ENCODE measurements at regions not wholly inside any gene's neighbourhood (a gene's known extent, or its start where the extent isn't known, plus 50 kb on each side); places are given as distances from the start of the nearest gene placed in this dataset.

DNA sequence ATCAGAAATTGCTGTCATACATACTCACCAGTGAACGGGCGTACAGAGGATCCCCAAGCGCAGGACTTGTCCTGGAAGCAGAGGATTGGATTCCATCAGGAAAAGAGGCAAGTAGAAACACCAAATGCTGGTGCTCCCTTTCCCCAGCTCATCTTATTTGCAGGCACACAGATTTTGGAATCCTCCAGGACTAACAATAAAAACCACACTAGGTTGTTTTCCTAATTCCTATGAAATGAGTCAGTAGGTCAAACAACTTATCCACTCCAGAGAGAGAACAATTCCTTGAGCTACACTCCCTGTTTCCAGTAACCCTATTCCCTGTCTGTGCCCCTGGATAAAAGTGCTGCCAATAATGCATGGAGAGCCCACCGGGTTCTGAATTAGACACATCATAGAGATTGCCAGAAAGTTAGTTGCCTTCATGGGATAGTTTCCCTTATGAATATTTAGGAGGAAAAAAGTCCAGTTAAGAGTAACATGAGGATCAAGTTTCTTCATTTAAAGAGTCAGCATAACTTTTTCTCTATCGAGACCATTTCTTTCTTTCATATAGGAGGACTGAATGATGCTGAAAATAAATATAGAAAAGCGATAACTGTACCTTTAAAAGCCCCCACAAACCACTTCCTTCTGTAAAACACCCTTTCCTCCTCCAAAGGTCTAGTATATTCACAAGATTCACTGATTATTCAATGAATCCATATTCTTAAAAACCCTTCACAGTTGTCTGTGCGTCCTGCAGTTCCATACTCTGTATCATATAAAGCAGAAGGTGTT, 178.3 kb upstream of the KLF14 start:
- dilution Hi-C loops (cut with MboI; ENCODE audit: extremely low pct_ligation_motif_present, low sequenced_read_pairs) = no loop called here
- no peaks in the 10 kb centered on the region for H3K9me3 ChIP-seq (replicated peaks; ENCODE audit: control insufficient read depth, insufficient read depth, low read length)
- CTCF ChIA-PET = interaction anchor here (1.3 to 13.7 kb wide), 9 partner anchors 10 to 128 kb away, joined by 3 to 160 read pairs (median 7); no protein-coding TSS in a partner anchor
- no peaks in the 10 kb centered on the region for H3K27me3 ChIP-seq (ENCODE audit: control insufficient read depth in 2 of 2, insufficient read depth in 2 of 2, low read length in 2 of 2)
- TF ChIP-seq, protein P1, sequence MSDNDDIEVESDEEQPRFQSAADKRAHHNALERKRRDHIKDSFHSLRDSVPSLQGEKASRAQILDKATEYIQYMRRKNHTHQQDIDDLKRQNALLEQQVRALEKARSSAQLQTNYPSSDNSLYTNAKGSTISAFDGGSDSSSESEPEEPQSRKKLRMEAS (IDR thresholded peaks at IDR 0.05; ENCODE audit: insufficient read depth, insufficient read length) = no peak
- TF ChIP-seq POLR2AphosphoS5 (IDR thresholded peaks at IDR 0.05; ENCODE audit: insufficient read depth, low read depth, low read length) (peak; percentile 78), JUN (IDR thresholded peaks at IDR 0.05; ENCODE audit: borderline replicate concordance, insufficient read depth, insufficient read length, low read depth) (peak; percentile 74), POLR2A (IDR thresholded peaks at IDR 0.05; ENCODE audit: low read depth, low read length) (peak; percentile 85), GATA2 (IDR thresholded peaks at IDR 0.05; ENCODE audit: insufficient read depth, insufficient read length, low read depth, low read length) (no peak), FOS (IDR thresholded peaks at IDR 0.05; ENCODE audit: borderline replicate concordance, insufficient read depth, low read length) (peak; percentile 79)
- TF ChIP-seq, protein P2, sequence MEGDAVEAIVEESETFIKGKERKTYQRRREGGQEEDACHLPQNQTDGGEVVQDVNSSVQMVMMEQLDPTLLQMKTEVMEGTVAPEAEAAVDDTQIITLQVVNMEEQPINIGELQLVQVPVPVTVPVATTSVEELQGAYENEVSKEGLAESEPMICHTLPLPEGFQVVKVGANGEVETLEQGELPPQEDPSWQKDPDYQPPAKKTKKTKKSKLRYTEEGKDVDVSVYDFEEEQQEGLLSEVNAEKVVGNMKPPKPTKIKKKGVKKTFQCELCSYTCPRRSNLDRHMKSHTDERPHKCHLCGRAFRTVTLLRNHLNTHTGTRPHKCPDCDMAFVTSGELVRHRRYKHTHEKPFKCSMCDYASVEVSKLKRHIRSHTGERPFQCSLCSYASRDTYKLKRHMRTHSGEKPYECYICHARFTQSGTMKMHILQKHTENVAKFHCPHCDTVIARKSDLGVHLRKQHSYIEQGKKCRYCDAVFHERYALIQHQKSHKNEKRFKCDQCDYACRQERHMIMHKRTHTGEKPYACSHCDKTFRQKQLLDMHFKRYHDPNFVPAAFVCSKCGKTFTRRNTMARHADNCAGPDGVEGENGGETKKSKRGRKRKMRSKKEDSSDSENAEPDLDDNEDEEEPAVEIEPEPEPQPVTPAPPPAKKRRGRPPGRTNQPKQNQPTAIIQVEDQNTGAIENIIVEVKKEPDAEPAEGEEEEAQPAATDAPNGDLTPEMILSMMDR (IDR thresholded peaks at IDR 0.05; ENCODE audit: extremely low read depth in 1 of 2, insufficient read depth in 1 of 2, low read depth in 1 of 2, low read length in 2 of 2) = no peak
- H3K79me2 ChIP-seq (ENCODE audit: control insufficient read depth, insufficient read depth, low read length) = peaks cover 81% of the 10 kb centered on the region
- H3K27ac ChIP-seq (ENCODE audit: insufficient read depth, low read depth, low read length) = peak overlapping the region; percentile 100
- TSS peak; percentile 0 for BruUV-seq (replicated peaks)
- no peaks in the 10 kb centered on the region for H4K20me1 ChIP-seq (replicated peaks; ENCODE audit: control insufficient read depth, extremely low read depth, insufficient read depth, low read length)
- peak overlapping the region; percentile 51 to 99 (median 88) for H3K4me3 ChIP-seq (replicated peaks in 1 of 3; ENCODE audit: insufficient read depth in 1 of 3, low read depth in 1 of 3, low read length in 3 of 3)
- POLR2A ChIA-PET = interaction anchor here (0.6 to 4.3 kb wide), 7 partner anchors 8 to 48 kb away, joined by 4 to 33 read pairs (median 6); no protein-coding TSS in a partner anchor
- intact Hi-C loops (cut with micrococcal nuclease) = loop anchor here (5.0 kb wide), 1 partner anchor 195 kb away; no protein-coding TSS in a partner anchor
- no peaks in the 10 kb centered on the region for H3K9me1 ChIP-seq (replicated peaks; ENCODE audit: control insufficient read depth, extremely low read depth, insufficient read depth, low read length)
- peaks cover 55% of the 10 kb centered on the region for H3K4me1 ChIP-seq (ENCODE audit: control insufficient read depth, extremely low read depth, insufficient read depth, low read length)
- H3K4me2 ChIP-seq (ENCODE audit: insufficient read depth, low read length) = peak overlapping the region; percentile 97
- H3K9ac ChIP-seq (replicated peaks; ENCODE audit: extremely low read depth, insufficient read depth, low read length) = peak overlapping the region; percentile 100
- no peak overlapping the region for H2AFZ ChIP-seq (ENCODE audit: low read depth, low read length)
- peak; percentile 81 for DNase-seq (ENCODE audit: low read depth, low spot score)
- H3K36me3 ChIP-seq (ENCODE audit: control insufficient read depth in 2 of 2, extremely low read depth in 1 of 2, insufficient read depth in 2 of 2, low read length in 2 of 2) = peaks cover 0 to 3% of the 10 kb centered on the region in 2 experiments
- FAIRE-seq = peak; percentile 64
